ENCODE measurements at regions not wholly inside any gene's neighbourhood (a gene's known extent, or its start where the extent isn't known, plus 50 kb on each side); places are given as distances from the start of the nearest gene placed in this dataset.

GRCh38 chr18:38427234-38427633 is 861.6 kb upstream of the CELF4 start:
- Histone ChIP-seq H3K9me3 (ENCODE audit: low read length) (no peaks in the 10 kb centered on the region), H3K27ac (ENCODE audit: low read depth, low read length, poor library complexity, severe bottlenecking) (no peak overlapping the region), H3K4me3 (ENCODE audit: low read depth, low read length, poor library complexity, severe bottlenecking) (no peak overlapping the region), H3K36me3 (ENCODE audit: insufficient read depth, low read length) (no peaks in the 10 kb centered on the region), H2AFZ (ENCODE audit: low read length) (no peak overlapping the region), H3K4me1 (ENCODE audit: insufficient read depth, low read length, poor library complexity, severe bottlenecking) (no peaks in the 10 kb centered on the region), H3K4me2 (ENCODE audit: low read length) (no peak overlapping the region), H3K79me2 (ENCODE audit: insufficient read depth, low read depth, low read length) (no peaks in the 10 kb centered on the region), H4K20me1 (ENCODE audit: insufficient read depth, low read length) (no peaks in the 10 kb centered on the region), H3K9me2 (ENCODE audit: insufficient read depth, low read length) (no peaks in the 10 kb centered on the region)
- ChIA-PET CTCF (ENCODE audit: unreplicated experiment) (no interaction called here), POLR2A (no interaction called here)
- intact Hi-C loops (cut with micrococcal nuclease; ENCODE audit: unreplicated experiment) = no loop called here
- no peak for DNase-seq (ENCODE audit: low spot score)
- TF ChIP-seq, protein P1, sequence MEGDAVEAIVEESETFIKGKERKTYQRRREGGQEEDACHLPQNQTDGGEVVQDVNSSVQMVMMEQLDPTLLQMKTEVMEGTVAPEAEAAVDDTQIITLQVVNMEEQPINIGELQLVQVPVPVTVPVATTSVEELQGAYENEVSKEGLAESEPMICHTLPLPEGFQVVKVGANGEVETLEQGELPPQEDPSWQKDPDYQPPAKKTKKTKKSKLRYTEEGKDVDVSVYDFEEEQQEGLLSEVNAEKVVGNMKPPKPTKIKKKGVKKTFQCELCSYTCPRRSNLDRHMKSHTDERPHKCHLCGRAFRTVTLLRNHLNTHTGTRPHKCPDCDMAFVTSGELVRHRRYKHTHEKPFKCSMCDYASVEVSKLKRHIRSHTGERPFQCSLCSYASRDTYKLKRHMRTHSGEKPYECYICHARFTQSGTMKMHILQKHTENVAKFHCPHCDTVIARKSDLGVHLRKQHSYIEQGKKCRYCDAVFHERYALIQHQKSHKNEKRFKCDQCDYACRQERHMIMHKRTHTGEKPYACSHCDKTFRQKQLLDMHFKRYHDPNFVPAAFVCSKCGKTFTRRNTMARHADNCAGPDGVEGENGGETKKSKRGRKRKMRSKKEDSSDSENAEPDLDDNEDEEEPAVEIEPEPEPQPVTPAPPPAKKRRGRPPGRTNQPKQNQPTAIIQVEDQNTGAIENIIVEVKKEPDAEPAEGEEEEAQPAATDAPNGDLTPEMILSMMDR (conservative IDR thresholded peaks at IDR 0.05; ENCODE audit: low read length) = 0 out of 2 replicates have a peak, but pooled peaks have one; percentile 11
- no peak for TF ChIP-seq EZH2phosphoT487 (IDR thresholded peaks at IDR 0.05; ENCODE audit: borderline replicate concordance, low read depth, low read length)
- no TSS peak for BruUV-seq (replicated peaks)

- POLR2A ChIA-PET = no interaction called here
- BruUV-seq (replicated peaks) = no TSS peak
- no peaks in the 10 kb centered on the region for H3K9me3 ChIP-seq (ENCODE audit: low read length)
- no peaks in the 10 kb centered on the region for H3K4me1 ChIP-seq (ENCODE audit: insufficient read depth, low read length, poor library complexity, severe bottlenecking)
- TF ChIP-seq EZH2phosphoT487 (IDR thresholded peaks at IDR 0.05; ENCODE audit: borderline replicate concordance, low read depth, low read length) = no peak
- TF ChIP-seq, protein P1 (conservative IDR thresholded peaks at IDR 0.05; ENCODE audit: low read length) = no peak
- H3K4me3 ChIP-seq (ENCODE audit: low read depth, low read length, poor library complexity, severe bottlenecking) = no peak overlapping the region
- H3K79me2 ChIP-seq (ENCODE audit: insufficient read depth, low read depth, low read length) = no peaks in the 10 kb centered on the region
- no peak for DNase-seq (ENCODE audit: low spot score)
- no peak overlapping the region for H2AFZ ChIP-seq (ENCODE audit: low read length)
- no peaks in the 10 kb centered on the region for H4K20me1 ChIP-seq (ENCODE audit: insufficient read depth, low read length)
- H3K9me2 ChIP-seq (ENCODE audit: insufficient read depth, low read length) = no peaks in the 10 kb centered on the region
- intact Hi-C loops (cut with micrococcal nuclease; ENCODE audit: unreplicated experiment) = no loop called here
- no peaks in the 10 kb centered on the region for H3K36me3 ChIP-seq (ENCODE audit: insufficient read depth, low read length)
- CTCF ChIA-PET (ENCODE audit: unreplicated experiment) = no interaction called here
- H3K4me2 ChIP-seq (ENCODE audit: low read length) = no peak overlapping the region
- no peak overlapping the region for H3K27ac ChIP-seq (ENCODE audit: low read depth, low read length, poor library complexity, severe bottlenecking)
Observed at GRCh38 chr18:38421872-38422615, 856.4 kb upstream of the CELF4 start.

DNA sequence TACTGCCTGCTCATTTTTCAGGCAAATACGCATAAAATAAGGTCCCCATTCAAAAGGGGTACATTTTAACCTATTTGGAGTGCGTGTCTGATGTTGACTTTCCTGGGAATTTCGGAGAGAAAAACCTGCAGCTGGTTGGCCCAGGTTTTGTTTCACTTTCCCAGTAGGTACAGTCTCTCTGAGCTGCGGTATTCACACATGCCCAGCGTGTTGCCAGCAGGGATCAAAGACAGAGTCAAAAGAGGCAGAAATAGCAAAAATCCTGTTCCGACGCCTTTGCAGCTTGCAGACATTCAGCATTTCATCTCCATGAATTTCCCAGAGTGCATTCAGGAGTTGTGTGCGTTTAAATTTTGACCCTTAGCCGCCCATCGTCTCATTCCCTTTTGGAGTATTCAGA is 855.4 kb upstream of the CELF4 start:
- intact Hi-C loops (cut with micrococcal nuclease; ENCODE audit: unreplicated experiment) = no loop called here
- Histone ChIP-seq H3K4me2 (ENCODE audit: low read length) (no peak overlapping the region), H3K4me1 (ENCODE audit: insufficient read depth, low read length, poor library complexity, severe bottlenecking) (no peaks in the 10 kb centered on the region), H3K27ac (ENCODE audit: low read depth, low read length, poor library complexity, severe bottlenecking) (no peak overlapping the region), H3K36me3 (ENCODE audit: insufficient read depth, low read length) (no peaks in the 10 kb centered on the region), H3K79me2 (ENCODE audit: insufficient read depth, low read depth, low read length) (no peaks in the 10 kb centered on the region), H4K20me1 (ENCODE audit: insufficient read depth, low read length) (no peaks in the 10 kb centered on the region), H3K4me3 (ENCODE audit: low read depth, low read length, poor library complexity, severe bottlenecking) (no peak overlapping the region), H3K9me2 (ENCODE audit: insufficient read depth, low read length) (no peaks in the 10 kb centered on the region), H3K9me3 (ENCODE audit: low read length) (no peaks in the 10 kb centered on the region), H2AFZ (ENCODE audit: low read length) (no peak overlapping the region)
- CTCF ChIA-PET (ENCODE audit: unreplicated experiment) = no interaction called here
- BruUV-seq (replicated peaks) = no TSS peak
- POLR2A ChIA-PET = no interaction called here
- TF ChIP-seq, protein P1 (conservative IDR thresholded peaks at IDR 0.05; ENCODE audit: low read length) = no peak
- TF ChIP-seq EZH2phosphoT487 (IDR thresholded peaks at IDR 0.05; ENCODE audit: borderline replicate concordance, low read depth, low read length) = no peak
- no peak for DNase-seq (ENCODE audit: low spot score)
